ENCODE measurements at regions not wholly inside any gene's neighbourhood (a gene's known extent, or its start where the extent isn't known, plus 50 kb on each side); places are given as distances from the start of the nearest gene placed in this dataset.
A peak's percentile ranks its signal among the peaks of the same experiment; 100 is the strongest.

GRCh38 chr3:40679290-40679689 lies 154.5 kb downstream of the ZNF621 start:
- no peaks in the 10 kb centered on the region for H4K20me1 ChIP-seq (replicated peaks; ENCODE audit: control insufficient read depth, insufficient read depth, low read length)
- H3K79me2 ChIP-seq (ENCODE audit: control insufficient read depth, insufficient read depth, low read length), result no peaks in the 10 kb centered on the region
- no peaks in the 10 kb centered on the region for H3K9me1 ChIP-seq (ENCODE audit: control insufficient read depth, insufficient read depth, low read length)
- H3K9ac ChIP-seq (ENCODE audit: insufficient read depth in 1 of 2, low read depth in 2 of 2, low read length in 2 of 2), result no peak overlapping the region
- H3K36me3 ChIP-seq (ENCODE audit: control insufficient read depth, insufficient read depth, low read length), result no peaks in the 10 kb centered on the region
- CTCF ChIA-PET (ENCODE audit: low intra/inter-chr PET ratio), result no interaction called here
- H3K4me1 ChIP-seq (replicated peaks in 1 of 2; ENCODE audit: control insufficient read depth in 2 of 2, insufficient read depth in 2 of 2, low read length in 2 of 2), result no peaks in the 10 kb centered on the region
- in situ Hi-C loops (cut with MboI), result no loop called here
- ATAC-seq (no peak), DNase-seq (ENCODE audit: extremely low read depth in 1 of 4, low spot score in 3 of 4) (no peak), FAIRE-seq (no peak)
- H3K4me3 ChIP-seq, result no peak overlapping the region
- POLR2A ChIA-PET, result no interaction called here
- WGBS (ENCODE audit: insufficient coverage, low coverage, missing lambda C conversion rate), result 1% methylated on average over 4 of the region's 4 CpGs
- H2AFZ ChIP-seq (ENCODE audit: low read depth, low read length), result no peak overlapping the region
- no peaks in the 10 kb centered on the region; a peak in 1 of 5 replicates for H3K27me3 ChIP-seq (ENCODE audit: control insufficient read depth in 2 of 2, insufficient read depth in 2 of 2, low read length in 2 of 2)
- no peaks in the 10 kb centered on the region for H3K9me3 ChIP-seq (replicated peaks; ENCODE audit: control insufficient read depth, insufficient read depth, low read depth, low read length)
- H3K4me2 ChIP-seq (ENCODE audit: insufficient read depth, low read length), result no peak overlapping the region
- TF ChIP-seq ZNF274 (IDR thresholded peaks at IDR 0.05; ENCODE audit: borderline replicate concordance, low read depth, low read length) (no peak), FOSL1 (tag; conservative IDR thresholded peaks at IDR 0.05) (peak; percentile 40; the same call in 1 of the 2 replicates), RAD21 (CRISPR knock-in tag; conservative IDR thresholded peaks at IDR 0.05 in 1 of 2, IDR thresholded peaks at IDR 0.05 in 1 of 2) (no peak)
- BruUV-seq (replicated peaks), result no TSS peak
- no peak overlapping the region for H3K27ac ChIP-seq (ENCODE audit: extremely low read depth, low read depth, low read length)
- intact Hi-C loops (cut with micrococcal nuclease), result no loop called here

GRCh38 chr3:40680685-40681657 lies 156.2 kb downstream of the ZNF621 start:
- intact Hi-C loops (cut with micrococcal nuclease), result no loop called here
- H3K4me1 ChIP-seq (replicated peaks in 1 of 2; ENCODE audit: control insufficient read depth in 2 of 2, insufficient read depth in 2 of 2, low read length in 2 of 2), result no peaks in the 10 kb centered on the region
- 0% methylated on average over 3 of the region's 3 CpGs for WGBS (ENCODE audit: insufficient coverage, low coverage, missing lambda C conversion rate)
- BruUV-seq (replicated peaks), result no TSS peak
- H3K4me2 ChIP-seq (ENCODE audit: insufficient read depth, low read length), result no peak overlapping the region
- H3K9me1 ChIP-seq (ENCODE audit: control insufficient read depth, insufficient read depth, low read length), result no peaks in the 10 kb centered on the region
- in situ Hi-C loops (cut with MboI), result no loop called here
- no peaks in the 10 kb centered on the region for H3K79me2 ChIP-seq (ENCODE audit: control insufficient read depth, insufficient read depth, low read length)
- H2AFZ ChIP-seq (ENCODE audit: low read depth, low read length), result no peak overlapping the region
- no peak for FAIRE-seq
- no peak overlapping the region for H3K9ac ChIP-seq (ENCODE audit: insufficient read depth in 1 of 2, low read depth in 2 of 2, low read length in 2 of 2)
- ATAC-seq, result no peak
- no peaks in the 10 kb centered on the region for H4K20me1 ChIP-seq (replicated peaks; ENCODE audit: control insufficient read depth, insufficient read depth, low read length)
- no peaks in the 10 kb centered on the region for H3K36me3 ChIP-seq (ENCODE audit: control insufficient read depth, insufficient read depth, low read length)
- H3K27ac ChIP-seq (ENCODE audit: extremely low read depth, low read depth, low read length), result no peak overlapping the region
- POLR2A ChIA-PET, result interaction anchor here (0.7 kb wide), 1 partner anchor 50 kb away, joined by 3 read pairs; no protein-coding TSS in a partner anchor
- DNase-seq (ENCODE audit: extremely low read depth in 1 of 4, low spot score in 3 of 4), result no peak
- CTCF ChIA-PET (ENCODE audit: low intra/inter-chr PET ratio), result no interaction called here
- H3K4me3 ChIP-seq, result no peak overlapping the region
- TF ChIP-seq SPI1 (IDR thresholded peaks at IDR 0.05; ENCODE audit: borderline replicate concordance, low read depth, low read length) (0 out of 2 replicates have a peak, but pooled peaks have one; percentile 14), ARID2 (IDR thresholded peaks at IDR 0.05) (no peak)
- H3K9me3 ChIP-seq (replicated peaks; ENCODE audit: control insufficient read depth, insufficient read depth, low read depth, low read length), result no peaks in the 10 kb centered on the region
- no peaks in the 10 kb centered on the region; a peak in 1 of 5 replicates for H3K27me3 ChIP-seq (ENCODE audit: control insufficient read depth in 2 of 2, insufficient read depth in 2 of 2, low read length in 2 of 2)
